ENCODE measurements at regions not wholly inside any gene's neighbourhood (a gene's known extent, or its start where the extent isn't known, plus 50 kb on each side); places are given as distances from the start of the nearest gene placed in this dataset.

DNA sequence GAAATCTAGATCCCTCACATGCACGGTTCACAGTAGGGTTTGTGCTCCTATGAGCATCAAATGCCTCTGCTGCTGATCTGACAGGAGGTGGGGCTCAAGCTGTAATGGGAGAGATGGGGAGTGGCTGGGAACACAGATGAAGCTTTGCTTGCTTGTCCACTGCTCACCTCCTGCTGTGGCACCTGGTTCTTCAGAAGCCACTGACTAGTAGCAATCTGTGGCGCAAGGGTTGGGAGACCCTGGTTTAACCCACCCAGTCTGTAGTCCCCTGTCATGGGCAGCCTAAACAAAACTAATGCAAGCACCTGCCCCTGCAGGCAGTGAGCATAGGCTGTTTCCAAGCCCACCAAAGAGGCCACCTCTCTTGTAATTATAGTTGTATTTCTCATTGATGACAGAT lies 116.6 kb downstream of the SHOX start:
- no peak overlapping the region for H2BK120ac ChIP-seq (replicated peaks; ENCODE audit: low read depth, low read length)
- WGBS, 2 experiments (ENCODE audit: extremely low coverage in 1 of 2, insufficient coverage in 1 of 2, insufficient read length in 1 of 2, insufficient replicate concordance in 2 of 2, low coverage in 1 of 2, low lambda C conversion rate in 2 of 2, missing lambda C conversion rate in 1 of 2) = 85% methylated on average over 2 of the region's 2 CpGs; no CpG with 5 or more reads in 1 of the 2 experiments

More for the DNA sequence above, 116.6 kb downstream of the SHOX start:
- no peak overlapping the region for H4K8ac ChIP-seq (ENCODE audit: extremely low read depth, insufficient read depth, low read length)
- H3K27ac ChIP-seq (ENCODE audit: low read depth, low read length) = no peak overlapping the region
- H3K4me3 ChIP-seq (ENCODE audit: extremely low read depth in 1 of 4, insufficient read depth in 2 of 4, low read depth in 3 of 4, low read length in 4 of 4) = no peak overlapping the region
- H3K79me2 ChIP-seq (ENCODE audit: control insufficient read depth in 1 of 2, insufficient read depth in 2 of 2, low read length in 2 of 2) = no peaks in the 10 kb centered on the region
- no peak overlapping the region for H4K91ac ChIP-seq (replicated peaks; ENCODE audit: insufficient read length, low read length)
- no peak overlapping the region for H3K9ac ChIP-seq (replicated peaks in 1 of 4; ENCODE audit: extremely low read depth in 1 of 4, low read depth in 3 of 4, low read length in 3 of 4)
- no peak overlapping the region for H2BK5ac ChIP-seq (ENCODE audit: low read depth, low read length)
- H3K27me3 ChIP-seq (replicated peaks in 1 of 4; ENCODE audit: control insufficient read depth in 3 of 4, extremely low read depth in 1 of 4, insufficient read depth in 3 of 4, low read length in 3 of 4) = no peaks in the 10 kb centered on the region
- no peaks in the 10 kb centered on the region for H3K79me1 ChIP-seq (ENCODE audit: low read depth, low read length)
- H3K23ac ChIP-seq (ENCODE audit: insufficient read length) = no peak overlapping the region
- H2BK12ac ChIP-seq (ENCODE audit: low read depth, low read length) = no peak overlapping the region
- no peak for TF ChIP-seq BCL11A (IDR thresholded peaks at IDR 0.05; ENCODE audit: low read depth in 2 of 2, low read length in 2 of 2)
- TF ChIP-seq SUZ12 (IDR thresholded peaks at IDR 0.05; ENCODE audit: low read length) = no peak
- TF ChIP-seq, protein P1, sequence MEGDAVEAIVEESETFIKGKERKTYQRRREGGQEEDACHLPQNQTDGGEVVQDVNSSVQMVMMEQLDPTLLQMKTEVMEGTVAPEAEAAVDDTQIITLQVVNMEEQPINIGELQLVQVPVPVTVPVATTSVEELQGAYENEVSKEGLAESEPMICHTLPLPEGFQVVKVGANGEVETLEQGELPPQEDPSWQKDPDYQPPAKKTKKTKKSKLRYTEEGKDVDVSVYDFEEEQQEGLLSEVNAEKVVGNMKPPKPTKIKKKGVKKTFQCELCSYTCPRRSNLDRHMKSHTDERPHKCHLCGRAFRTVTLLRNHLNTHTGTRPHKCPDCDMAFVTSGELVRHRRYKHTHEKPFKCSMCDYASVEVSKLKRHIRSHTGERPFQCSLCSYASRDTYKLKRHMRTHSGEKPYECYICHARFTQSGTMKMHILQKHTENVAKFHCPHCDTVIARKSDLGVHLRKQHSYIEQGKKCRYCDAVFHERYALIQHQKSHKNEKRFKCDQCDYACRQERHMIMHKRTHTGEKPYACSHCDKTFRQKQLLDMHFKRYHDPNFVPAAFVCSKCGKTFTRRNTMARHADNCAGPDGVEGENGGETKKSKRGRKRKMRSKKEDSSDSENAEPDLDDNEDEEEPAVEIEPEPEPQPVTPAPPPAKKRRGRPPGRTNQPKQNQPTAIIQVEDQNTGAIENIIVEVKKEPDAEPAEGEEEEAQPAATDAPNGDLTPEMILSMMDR (IDR thresholded peaks at IDR 0.05; ENCODE audit: control extremely low read depth in 1 of 3, insufficient read depth in 1 of 3, low read depth in 1 of 3, low read length in 3 of 3) = no peak
- no peak for TF ChIP-seq POLR2A (IDR thresholded peaks at IDR 0.05; ENCODE audit: control extremely low read depth in 1 of 2, low read depth in 2 of 2, low read length in 2 of 2)
- no peak for TF ChIP-seq HDAC6 (IDR thresholded peaks at IDR 0.05; ENCODE audit: low read depth, low read length)
- TF ChIP-seq KDM1A (IDR thresholded peaks at IDR 0.05; ENCODE audit: borderline replicate concordance, low read length) = no peak
- TF ChIP-seq, protein P2, sequence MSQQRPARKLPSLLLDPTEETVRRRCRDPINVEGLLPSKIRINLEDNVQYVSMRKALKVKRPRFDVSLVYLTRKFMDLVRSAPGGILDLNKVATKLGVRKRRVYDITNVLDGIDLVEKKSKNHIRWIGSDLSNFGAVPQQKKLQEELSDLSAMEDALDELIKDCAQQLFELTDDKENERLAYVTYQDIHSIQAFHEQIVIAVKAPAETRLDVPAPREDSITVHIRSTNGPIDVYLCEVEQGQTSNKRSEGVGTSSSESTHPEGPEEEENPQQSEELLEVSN (IDR thresholded peaks at IDR 0.05) = no peak
- H3K9me3 ChIP-seq (ENCODE audit: insufficient read depth in 2 of 2, low read depth in 1 of 2, low read length in 1 of 2) = no peaks in the 10 kb centered on the region
- H3K4me2 ChIP-seq (ENCODE audit: insufficient read depth in 1 of 2, low read depth in 2 of 2, low read length in 2 of 2) = no peak overlapping the region
- H3K56ac ChIP-seq (replicated peaks; ENCODE audit: insufficient read length, low read depth, low read length) = no peak overlapping the region
- DNase-seq (ENCODE audit: low read depth in 1 of 2, low spot score in 2 of 2) (no peak), FAIRE-seq (no peak)
- no peak overlapping the region for H2AK5ac ChIP-seq (ENCODE audit: low read depth, low read length)
- H3K4ac ChIP-seq (replicated peaks; ENCODE audit: insufficient read length, low read depth, low read length) = no peak overlapping the region
- no peak overlapping the region for H2AFZ ChIP-seq (ENCODE audit: low read length)
- no peaks in the 10 kb centered on the region for H4K20me1 ChIP-seq (replicated peaks in 1 of 2; ENCODE audit: control insufficient read depth in 1 of 2, insufficient read depth in 2 of 2, low read length in 2 of 2)
- H3K4me1 ChIP-seq (replicated peaks in 1 of 4; ENCODE audit: control insufficient read depth in 3 of 4, insufficient read depth in 4 of 4, low read length in 3 of 4) = no peaks in the 10 kb centered on the region
- H3K23me2 ChIP-seq (ENCODE audit: low read depth, low read length) = no peaks in the 10 kb centered on the region
- no peak overlapping the region for H2BK15ac ChIP-seq (ENCODE audit: low read length)
- H3K14ac ChIP-seq (ENCODE audit: insufficient read length) = no peak overlapping the region
- no peak overlapping the region for H4K5ac ChIP-seq (ENCODE audit: insufficient read length, low read depth, low read length)
- POLR2A ChIA-PET (ENCODE audit: partially characterized antibody) = no interaction called here
- H3K36me3 ChIP-seq (ENCODE audit: control insufficient read depth in 2 of 4, insufficient read depth in 4 of 4, low read length in 3 of 4) = no peaks in the 10 kb centered on the region
- CTCF ChIA-PET (ENCODE audit: partially characterized antibody) = no interaction called here
- no peak overlapping the region for H2BK20ac ChIP-seq (ENCODE audit: low read length)
- no peak overlapping the region for H3K18ac ChIP-seq (ENCODE audit: extremely low read depth, low read length)

Data from H1 (cell line).